CD14-positive monocyte (primary cell): ENCODE measurements at regions not wholly inside any gene's neighbourhood (a gene's known extent, or its start where the extent isn't known, plus 50 kb on each side); places are given as distances from the start of the nearest gene placed in this dataset.

Experiments
- DNase-seq, 3 donors: peaks; one replicate each; pipeline ENCODE4 v3.0.0-alpha.2; 2011 to 2022
- H2AFZ ChIP-seq: 2 replicates; pipeline ENCODE4 v1.6.0; 2012; ENCODE audit warnings: mild to moderate bottlenecking, low read depth, low read length, inconsistent platforms; ENCODE audit not compliant: insufficient read depth, poor library complexity, severe bottlenecking
- H3K27ac ChIP-seq, 2 donors: 1 replicate in 1 of 2; 2 replicates in 1 of 2; pipeline ENCODE4 v1.5.1; 2012 to 2013; ENCODE audit warnings: low read length in 2 of 2, control low read depth in 1 of 2, inconsistent platforms in 1 of 2, low read depth in 1 of 2, mild to moderate bottlenecking in 1 of 2
- H3K27me3 ChIP-seq, 2 donors: one replicate each; pipeline versions ENCODE4 v1.6.0 to v1.6.1; 2011 to 2013; ENCODE audit warnings: low read length in 2 of 2; ENCODE audit not compliant: control insufficient read depth in 2 of 2, insufficient read depth in 2 of 2
- H3K36me3 ChIP-seq, 2 donors: replicated peaks in 1 of 2; 1 replicate in 1 of 2; 2 replicates in 1 of 2; pipeline versions ENCODE4 v1.5.1 to v1.6.1; 2012 to 2013; ENCODE audit warnings: low read length in 2 of 2, control low read depth in 1 of 2, inconsistent platforms in 1 of 2, mild to moderate bottlenecking in 1 of 2; ENCODE audit not compliant: insufficient read depth in 2 of 2, control insufficient read depth in 1 of 2
- H3K4me1 ChIP-seq, 2 donors: 1 replicate in 1 of 2; 2 replicates in 1 of 2; pipeline versions ENCODE4 v1.5.1 to v1.6.1; 2012 to 2013; ENCODE audit warnings: low read length in 2 of 2, control low read depth in 1 of 2, inconsistent platforms in 1 of 2, mild to moderate bottlenecking in 1 of 2, moderate library complexity in 1 of 2; ENCODE audit not compliant: insufficient read depth in 2 of 2, control insufficient read depth in 1 of 2
- H3K4me2 ChIP-seq: replicated peaks from 2 replicates; pipeline ENCODE3; 2012; ENCODE audit warnings: low read length, moderate library complexity, mild to moderate bottlenecking; ENCODE audit not compliant: poor library complexity, severe bottlenecking; ENCODE audit errors: extremely low read depth
- H3K4me3 ChIP-seq, 3 experiments: fragments of 200-600 bp in 1 of 3; sonication (generic) in 1 of 3; replicated peaks in 1 of 3; 1 replicate in 2 of 3; 2 replicates in 1 of 3; pipeline ENCODE4 v1.5.1; 2011 to 2013; ENCODE audit warnings: low read length in 3 of 3, mild to moderate bottlenecking in 3 of 3, control low read depth in 2 of 3, low read depth in 2 of 3, inconsistent platforms in 1 of 3, moderate library complexity in 1 of 3
- H3K79me2 ChIP-seq: 2 replicates; pipeline ENCODE4 v1.6.0; 2012; ENCODE audit warnings: mild to moderate bottlenecking, control low read depth, inconsistent platforms, low read length, moderate library complexity; ENCODE audit not compliant: insufficient read depth
- H3K9ac ChIP-seq: 2 replicates; pipeline ENCODE4 v1.6.0; 2017; ENCODE audit warnings: low read length, mild to moderate bottlenecking; ENCODE audit not compliant: insufficient read depth, poor library complexity, severe bottlenecking
- H3K9me3 ChIP-seq, 2 donors: replicated peaks in 1 of 2; 1 replicate in 1 of 2; 2 replicates in 1 of 2; pipeline versions ENCODE4 v1.5.1 to v1.6.1; 2012 to 2013; ENCODE audit warnings: low read length in 2 of 2, control low read depth in 1 of 2; ENCODE audit not compliant: control insufficient read depth in 1 of 2, insufficient read depth in 1 of 2
- H4K20me1 ChIP-seq: 2 replicates; pipeline ENCODE4 v1.6.0; 2012; ENCODE audit warnings: mild to moderate bottlenecking, low read length, control low read depth, moderate library complexity; ENCODE audit not compliant: insufficient read depth
- H3K27ac Mint-ChIP-seq, 7 donors: one replicate each; pipeline ENCODE4 v1.8.0; 2020; ENCODE audit warnings: mild to moderate bottlenecking in 7 of 7, mixed read lengths in 7 of 7, moderate library complexity in 6 of 7, inconsistent platforms in 2 of 7
- H3K27me3 Mint-ChIP-seq, 3 donors: one replicate each; pipeline ENCODE4 v1.8.0; 2021 to 2022; ENCODE audit warnings: low read depth in 3 of 3, mild to moderate bottlenecking in 3 of 3, mixed read lengths in 3 of 3, moderate library complexity in 3 of 3, inconsistent platforms in 1 of 3
- H3K36me3 Mint-ChIP-seq, 2 donors: one replicate each; pipeline ENCODE4 v1.8.0; 2020; ENCODE audit warnings: mixed read lengths in 2 of 2, inconsistent platforms in 1 of 2, mild to moderate bottlenecking in 1 of 2
- H3K4me1 Mint-ChIP-seq: one replicate; pipeline ENCODE4 v1.8.0; 2020; ENCODE audit warnings: mild to moderate bottlenecking, mixed read lengths
- H3K4me3 Mint-ChIP-seq, 2 donors: one replicate each; pipeline ENCODE4 v1.8.0; 2020; ENCODE audit warnings: mild to moderate bottlenecking in 2 of 2, mixed read lengths in 2 of 2, moderate library complexity in 1 of 2
- H3K9me3 Mint-ChIP-seq, 7 donors: one replicate each; pipeline ENCODE4 v1.8.0; 2020 to 2022; ENCODE audit warnings: mixed read lengths in 7 of 7, mild to moderate bottlenecking in 6 of 7, moderate library complexity in 6 of 7, inconsistent platforms in 2 of 7
- CTCF ChIP-seq: fragments of 200-600 bp; IDR thresholded peaks from one replicate; pipeline ENCODE4 v1.8.0; 2022; ENCODE audit warnings: antibody characterized with exemption, mild to moderate bottlenecking
- WGBS: methylation state at CpG from one replicate; pipeline ENCODE4 v1.1.5; 2013; ENCODE audit warnings: missing lambda C conversion rate; ENCODE audit not compliant: insufficient coverage; 5-methylcytosine and 5-hydroxymethylcytosine counted together
- intact Hi-C, 2 donors: fragments of 100-400 bp; cut with micrococcal nuclease; formaldehyde crosslinking; loops; one replicate each; pipeline versions ENCODE4 v1.15.0 to v1.15.1; 2023

GRCh38 chr5:125143011-125143410 lies 396.6 kb upstream of the ZNF608 start:
- Mint-ChIP-seq H3K27me3 (peaks cover 0 to 3% (median 0%) of the 10 kb centered on the region in 3 donors), H3K4me1 (no peaks in the 10 kb centered on the region), H3K9me3 (peaks cover 0 to 9% (median 3%) of the 10 kb centered on the region in 7 donors), H3K27ac (no peak overlapping the region), H3K36me3 (no peaks in the 10 kb centered on the region), H3K4me3 (no peak overlapping the region)
- TF ChIP-seq CTCF = no peak
- H3K79me2 ChIP-seq = no peaks in the 10 kb centered on the region
- peaks cover 0 to 4% of the 10 kb centered on the region in 2 donors for H3K9me3 ChIP-seq
- no peak overlapping the region for H3K9ac ChIP-seq
- H3K27me3 ChIP-seq = no peaks in the 10 kb centered on the region
- no peak overlapping the region for H3K4me3 ChIP-seq
- WGBS = 100% methylated on average over 2 of the region's 2 CpGs
- no peaks in the 10 kb centered on the region for H4K20me1 ChIP-seq
- DNase-seq = no peak
- no peak overlapping the region for H3K4me2 ChIP-seq
- H2AFZ ChIP-seq = no peak overlapping the region
- H3K36me3 ChIP-seq = no peaks in the 10 kb centered on the region
- intact Hi-C loops = no loop called here
- no peaks in the 10 kb centered on the region for H3K4me1 ChIP-seq
- no peak overlapping the region for H3K27ac ChIP-seq

GRCh38 chr5:125148076-125148475 lies 401.6 kb upstream of the ZNF608 start:
- Histone ChIP-seq H3K9me3 (no peaks in the 10 kb centered on the region), H4K20me1 (no peaks in the 10 kb centered on the region), H3K4me1 (no peaks in the 10 kb centered on the region), H3K9ac (no peak overlapping the region), H3K79me2 (no peaks in the 10 kb centered on the region), H3K27me3 (no peaks in the 10 kb centered on the region), H3K4me2 (no peak overlapping the region), H2AFZ (no peak overlapping the region), H3K36me3 (no peaks in the 10 kb centered on the region), H3K4me3 (no peak overlapping the region), H3K27ac (no peak overlapping the region)
- Mint-ChIP-seq H3K4me3 (no peak overlapping the region), H3K27ac (no peak overlapping the region), H3K9me3 (peaks cover 0 to 9% (median 2%) of the 10 kb centered on the region in 7 donors), H3K4me1 (no peaks in the 10 kb centered on the region), H3K36me3 (no peaks in the 10 kb centered on the region), H3K27me3 (peaks cover 0 to 6% (median 1%) of the 10 kb centered on the region in 3 donors)
- no CpG with 5 or more reads among the region's 1 CpG for WGBS
- no peak for TF ChIP-seq CTCF
- intact Hi-C loops = no loop called here
- DNase-seq = no peak
